RWPE2 (cell line): ENCODE measurements at regions not wholly inside any gene's neighbourhood (a gene's known extent, or its start where the extent isn't known, plus 50 kb on each side); places are given as distances from the start of the nearest gene placed in this dataset.
"Not testable (repeated sequence)": the region's sequence is repeated elsewhere in the genome, so short reads cannot be mapped to it uniquely, and the experiment has no call there.

Experiments used
- ATAC-seq: fragments of 200-7000 bp; cut with Tn5 transposase; 3 replicates; pipeline ENCODE4 v1.9.1; 2021; ENCODE audit warnings: low read depth
- DNase-seq: peaks from one replicate; pipeline ENCODE4 v3.0.0-alpha.2; 2020; ENCODE audit warnings: low spot score
- H3K27ac ChIP-seq: fragments of 450-650 bp; 2 replicates; pipeline ENCODE4 v1.5.1; 2017; ENCODE audit warnings: mild to moderate bottlenecking; ENCODE audit not compliant: poor library complexity, severe bottlenecking
- H3K27me3 ChIP-seq: fragments of 250-450 bp; sonication (Bioruptor Pico); 2 replicates; pipeline ENCODE4 v1.5.1; 2021; ENCODE audit warnings: mild to moderate bottlenecking, moderate library complexity; ENCODE audit not compliant: insufficient read depth, poor library complexity, severe bottlenecking
- H3K36me3 ChIP-seq: fragments of 250-450 bp; sonication (Bioruptor Pico); 2 replicates; pipeline ENCODE4 v1.5.1; 2020; ENCODE audit warnings: low read depth, mild to moderate bottlenecking, moderate library complexity
- H3K4me1 ChIP-seq: fragments of 250-450 bp; sonication (Bioruptor Pico); 2 replicates; pipeline ENCODE4 v1.5.1; 2021; ENCODE audit warnings: mild to moderate bottlenecking, moderate library complexity; ENCODE audit not compliant: insufficient read depth, poor library complexity, severe bottlenecking
- H3K4me3 ChIP-seq: fragments of 250-450 bp; sonication (Bioruptor Pico); 2 replicates; pipeline ENCODE4 v1.5.1; 2021; ENCODE audit warnings: mild to moderate bottlenecking, moderate library complexity; ENCODE audit not compliant: severe bottlenecking
- H3K9me3 ChIP-seq: fragments of 250-450 bp; sonication (Bioruptor Pico); 2 replicates; pipeline ENCODE4 v1.5.1; 2021; ENCODE audit warnings: mild to moderate bottlenecking, moderate library complexity; ENCODE audit not compliant: severe bottlenecking
- TF ChIP-seq, protein P1 (sequence below): fragments of 450-650 bp; IDR thresholded peaks from one replicate; pipeline ENCODE4 v1.5.1; 2017; ENCODE audit warnings: mild to moderate bottlenecking, moderate library complexity; ENCODE audit not compliant: poor library complexity, severe bottlenecking

- H3K4me3 ChIP-seq, result no peak overlapping the region
- TF ChIP-seq, protein P1, sequence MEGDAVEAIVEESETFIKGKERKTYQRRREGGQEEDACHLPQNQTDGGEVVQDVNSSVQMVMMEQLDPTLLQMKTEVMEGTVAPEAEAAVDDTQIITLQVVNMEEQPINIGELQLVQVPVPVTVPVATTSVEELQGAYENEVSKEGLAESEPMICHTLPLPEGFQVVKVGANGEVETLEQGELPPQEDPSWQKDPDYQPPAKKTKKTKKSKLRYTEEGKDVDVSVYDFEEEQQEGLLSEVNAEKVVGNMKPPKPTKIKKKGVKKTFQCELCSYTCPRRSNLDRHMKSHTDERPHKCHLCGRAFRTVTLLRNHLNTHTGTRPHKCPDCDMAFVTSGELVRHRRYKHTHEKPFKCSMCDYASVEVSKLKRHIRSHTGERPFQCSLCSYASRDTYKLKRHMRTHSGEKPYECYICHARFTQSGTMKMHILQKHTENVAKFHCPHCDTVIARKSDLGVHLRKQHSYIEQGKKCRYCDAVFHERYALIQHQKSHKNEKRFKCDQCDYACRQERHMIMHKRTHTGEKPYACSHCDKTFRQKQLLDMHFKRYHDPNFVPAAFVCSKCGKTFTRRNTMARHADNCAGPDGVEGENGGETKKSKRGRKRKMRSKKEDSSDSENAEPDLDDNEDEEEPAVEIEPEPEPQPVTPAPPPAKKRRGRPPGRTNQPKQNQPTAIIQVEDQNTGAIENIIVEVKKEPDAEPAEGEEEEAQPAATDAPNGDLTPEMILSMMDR, result no peak
- H3K36me3 ChIP-seq, result no peaks in the 10 kb centered on the region
- no peak for DNase-seq
- no peak overlapping the region for H3K27ac ChIP-seq
- H3K27me3 ChIP-seq, result no peaks in the 10 kb centered on the region
- ATAC-seq, result no peak
- no peaks in the 10 kb centered on the region for H3K9me3 ChIP-seq
- H3K4me1 ChIP-seq, result no peaks in the 10 kb centered on the region
These were observed 731.9 kb downstream of the STPG2 start for GRCh38 chr4:97411356-97411755.

- Histone ChIP-seq H3K9me3 (no peaks in the 10 kb centered on the region), H3K4me3 (no peak overlapping the region), H3K27me3 (no peaks in the 10 kb centered on the region), H3K36me3 (no peaks in the 10 kb centered on the region), H3K4me1 (no peaks in the 10 kb centered on the region), H3K27ac (no peak overlapping the region)
- ATAC-seq (no peak), DNase-seq (no peak)
- TF ChIP-seq, protein P1, result no peak
These were observed 730.9 kb downstream of the STPG2 start for GRCh38 chr4:97412331-97412730.

GRCh38 chr4:97414161-97414560 is 729.1 kb downstream of the STPG2 start:
- H3K4me3 ChIP-seq, result no peak overlapping the region

DNA sequence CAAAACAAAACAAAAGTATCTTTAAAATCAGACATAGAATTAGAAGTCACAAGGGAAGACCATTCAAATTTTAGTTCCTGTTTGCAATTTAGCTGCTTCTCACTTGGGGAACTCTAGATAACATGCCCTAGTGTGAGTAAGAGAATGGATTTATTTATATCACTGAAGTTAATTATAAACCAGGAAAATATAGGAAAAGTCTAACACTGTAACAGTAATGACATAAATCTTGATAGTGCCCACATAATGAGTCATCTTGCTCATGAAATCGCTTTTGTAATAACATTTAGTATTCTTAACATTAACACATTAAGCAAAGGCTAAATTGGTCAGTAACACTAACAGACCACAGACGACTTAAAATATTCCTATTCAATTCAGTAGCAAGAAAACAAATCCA is 710.7 kb downstream of the STPG2 start:
- Histone ChIP-seq H3K27me3 (no peaks in the 10 kb centered on the region), H3K4me1 (no peaks in the 10 kb centered on the region), H3K9me3 (no peaks in the 10 kb centered on the region), H3K36me3 (no peaks in the 10 kb centered on the region), H3K27ac (no peak overlapping the region), H3K4me3 (no peak overlapping the region)
- DNase-seq (no peak), ATAC-seq (no peak)
- TF ChIP-seq, protein P1, result no peak

More at GRCh38 chr4:97414161-97414560, 729.1 kb downstream of the STPG2 start:
- DNase-seq, result no peak
- Histone ChIP-seq H3K4me1 (no peaks in the 10 kb centered on the region), H3K27ac (no peak overlapping the region), H3K36me3 (no peaks in the 10 kb centered on the region), H3K9me3 (no peaks in the 10 kb centered on the region), H3K27me3 (no peaks in the 10 kb centered on the region)
- TF ChIP-seq, protein P1, result no peak
- no peak for ATAC-seq

DNA sequence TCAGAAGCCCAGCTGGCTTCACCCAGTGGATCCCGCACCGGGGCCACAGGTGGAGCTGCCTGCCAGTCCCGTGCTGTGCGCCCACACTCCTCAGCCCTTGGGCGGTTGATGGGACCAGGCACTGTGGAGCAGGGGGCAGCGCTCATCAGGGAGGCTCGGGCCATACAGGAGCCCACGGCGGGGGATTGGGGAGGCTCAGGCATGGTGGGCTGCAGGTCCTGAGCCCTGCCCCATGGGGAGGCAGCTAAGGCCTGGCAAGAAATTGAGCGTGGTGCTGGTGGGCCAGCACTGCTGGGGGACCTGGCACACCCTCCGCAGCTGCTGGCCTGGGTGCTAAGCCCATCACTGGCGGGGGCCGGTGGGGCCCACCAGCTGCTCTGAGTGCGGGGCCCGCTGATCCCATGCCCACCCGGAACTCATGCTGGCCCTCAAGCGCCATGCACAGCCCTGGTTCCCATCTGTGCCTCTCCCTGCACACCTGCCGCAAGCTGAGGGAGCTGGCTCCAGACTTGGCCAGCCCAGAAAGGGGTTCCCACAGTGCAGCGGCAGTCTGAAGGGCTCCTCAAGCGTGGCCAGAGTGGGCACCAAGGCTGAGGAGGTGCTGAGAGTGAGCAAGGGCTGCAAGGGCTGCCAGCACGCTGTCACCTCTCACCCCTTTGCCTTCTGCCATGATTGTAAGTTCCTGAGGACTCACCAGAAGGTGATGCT is 705.1 kb downstream of the STPG2 start:
- not testable (repeated sequence) for ATAC-seq, H3K4me1 ChIP-seq, H3K36me3 ChIP-seq, H3K27ac ChIP-seq, H3K9me3 ChIP-seq, H3K4me3 ChIP-seq, H3K27me3 ChIP-seq, DNase-seq
